ENCODE measurements at regions not wholly inside any gene's neighbourhood (a gene's known extent, or its start where the extent isn't known, plus 50 kb on each side); places are given as distances from the start of the nearest gene placed in this dataset.

- TF ChIP-seq CTCF (IDR thresholded peaks at IDR 0.05) (no peak), POLR2A (IDR thresholded peaks at IDR 0.05) (no peak)
These were observed 1655.6 kb downstream of the SI start for GRCh38 chr3:163422671-163423070.
